ENCODE measurements at regions not wholly inside any gene's neighbourhood (a gene's known extent, or its start where the extent isn't known, plus 50 kb on each side); places are given as distances from the start of the nearest gene placed in this dataset.

GRCh38 chr16:13829697-13830299 is 90.2 kb upstream of the ERCC4 start (continued):
- TF ChIP-seq ATF2 (tag by site-specific recombination; IDR thresholded peaks at IDR 0.05; ENCODE audit: low read depth) (peak; percentile 90), ZSCAN18 (tag by site-specific recombination; IDR thresholded peaks at IDR 0.05) (0 out of 2 replicates have a peak, but pooled peaks have one; percentile 48), WT1 (tag by site-specific recombination; IDR thresholded peaks at IDR 0.05) (no peak), ZNF157 (tag by site-specific recombination; IDR thresholded peaks at IDR 0.05) (no peak), ZNF473 (tag by site-specific recombination; IDR thresholded peaks at IDR 0.05) (no peak), ZNF837 (tag by site-specific recombination; IDR thresholded peaks at IDR 0.05) (no peak), ZNF677 (tag by site-specific recombination; IDR thresholded peaks at IDR 0.05) (no peak), ZNF514 (tag by site-specific recombination; IDR thresholded peaks at IDR 0.05) (no peak), ZFHX2 (tag by site-specific recombination; conservative IDR thresholded peaks at IDR 0.05) (no peak)

GRCh38 chr16:13833515-13833914 is 86.4 kb upstream of the ERCC4 start:
- TF ChIP-seq ZNF549 (tag by site-specific recombination; IDR thresholded peaks at IDR 0.05) (no peak), ZNF335 (tag by site-specific recombination; conservative IDR thresholded peaks at IDR 0.05) (no peak), ZNF792 (tag by site-specific recombination; IDR thresholded peaks at IDR 0.05) (no peak), ZNF184 (tag by site-specific recombination; IDR thresholded peaks at IDR 0.05) (no peak), EGR2 (tag by site-specific recombination; IDR thresholded peaks at IDR 0.05; ENCODE audit: low read depth) (no peak)
- ChIA-PET CTCF (no interaction called here), POLR2A (no interaction called here)
- Histone ChIP-seq H3K36me3 (ENCODE audit: control insufficient read depth in 2 of 2, insufficient read depth in 1 of 2, low read length in 2 of 2) (no peaks in the 10 kb centered on the region), H3K4me3 (ENCODE audit: low read depth, low read length) (no peak overlapping the region), H3K4me1 (ENCODE audit: control insufficient read depth, insufficient read depth, low read length) (no peaks in the 10 kb centered on the region), H3K9me3 (ENCODE audit: control insufficient read depth, insufficient read depth, low read depth, low read length) (no peaks in the 10 kb centered on the region), H3K27ac (ENCODE audit: extremely low read depth, low read depth, low read length) (no peak overlapping the region)

DNA sequence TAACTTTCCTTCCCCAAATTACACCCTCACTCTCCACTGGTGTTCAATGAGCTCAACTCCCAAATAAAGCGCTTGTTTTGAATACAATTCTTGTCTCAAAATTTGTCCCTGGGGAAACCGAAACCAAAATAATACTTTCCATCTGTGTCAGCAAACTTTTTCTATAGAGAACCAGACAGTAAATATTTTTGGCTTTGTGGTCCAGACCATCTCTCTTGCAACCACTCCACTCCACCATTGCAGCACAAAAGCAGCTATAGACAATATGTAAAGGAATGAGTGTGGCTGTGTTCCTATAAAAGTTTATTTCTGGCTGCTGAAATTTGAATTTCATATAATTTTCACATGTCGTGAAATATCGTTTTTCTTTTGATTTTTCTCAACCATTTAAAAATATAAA is 84.6 kb upstream of the ERCC4 start:
- CTCF ChIA-PET, result no interaction called here
- no peak for TF ChIP-seq ZNF48 (tag by site-specific recombination; IDR thresholded peaks at IDR 0.05)
- TF ChIP-seq, protein P1, sequence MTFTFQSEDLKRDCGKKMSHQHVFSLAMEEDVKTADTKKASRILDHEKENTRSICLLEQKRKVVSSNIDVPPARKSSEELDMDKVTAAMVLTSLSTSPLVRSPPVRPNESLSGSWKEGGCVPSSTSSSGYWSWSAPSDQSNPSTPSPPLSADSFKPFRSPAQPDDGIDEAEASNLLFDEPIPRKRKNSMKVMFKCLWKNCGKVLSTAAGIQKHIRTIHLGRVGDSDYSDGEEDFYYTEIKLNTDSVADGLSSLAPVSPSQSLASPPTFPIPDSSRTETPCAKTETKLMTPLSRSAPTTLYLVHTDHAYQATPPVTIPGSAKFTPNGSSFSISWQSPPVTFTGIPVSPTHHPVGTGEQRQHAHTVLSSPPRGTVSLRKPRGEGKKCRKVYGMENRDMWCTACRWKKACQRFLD (tag by site-specific recombination; IDR thresholded peaks at IDR 0.05), result no peak
- TF ChIP-seq ZNF571 (tag by site-specific recombination; IDR thresholded peaks at IDR 0.05), result no peak
- TF ChIP-seq ZNF660 (tag by site-specific recombination; IDR thresholded peaks at IDR 0.05), result no peak
- TF ChIP-seq ZNF558 (tag by site-specific recombination; IDR thresholded peaks at IDR 0.05), result no peak
- no peak for TF ChIP-seq PRDM1 (tag by site-specific recombination; IDR thresholded peaks at IDR 0.05)
- TF ChIP-seq, protein P2, sequence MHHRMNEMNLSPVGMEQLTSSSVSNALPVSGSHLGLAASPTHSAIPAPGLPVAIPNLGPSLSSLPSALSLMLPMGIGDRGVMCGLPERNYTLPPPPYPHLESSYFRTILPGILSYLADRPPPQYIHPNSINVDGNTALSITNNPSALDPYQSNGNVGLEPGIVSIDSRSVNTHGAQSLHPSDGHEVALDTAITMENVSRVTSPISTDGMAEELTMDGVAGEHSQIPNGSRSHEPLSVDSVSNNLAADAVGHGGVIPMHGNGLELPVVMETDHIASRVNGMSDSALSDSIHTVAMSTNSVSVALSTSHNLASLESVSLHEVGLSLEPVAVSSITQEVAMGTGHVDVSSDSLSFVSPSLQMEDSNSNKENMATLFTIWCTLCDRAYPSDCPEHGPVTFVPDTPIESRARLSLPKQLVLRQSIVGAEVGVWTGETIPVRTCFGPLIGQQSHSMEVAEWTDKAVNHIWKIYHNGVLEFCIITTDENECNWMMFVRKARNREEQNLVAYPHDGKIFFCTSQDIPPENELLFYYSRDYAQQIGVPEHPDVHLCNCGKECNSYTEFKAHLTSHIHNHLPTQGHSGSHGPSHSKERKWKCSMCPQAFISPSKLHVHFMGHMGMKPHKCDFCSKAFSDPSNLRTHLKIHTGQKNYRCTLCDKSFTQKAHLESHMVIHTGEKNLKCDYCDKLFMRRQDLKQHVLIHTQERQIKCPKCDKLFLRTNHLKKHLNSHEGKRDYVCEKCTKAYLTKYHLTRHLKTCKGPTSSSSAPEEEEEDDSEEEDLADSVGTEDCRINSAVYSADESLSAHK (tag by site-specific recombination; IDR thresholded peaks at IDR 0.05), result no peak
- no peak for TF ChIP-seq ZNF19 (tag by site-specific recombination; IDR thresholded peaks at IDR 0.05; ENCODE audit: low read depth)
- no peak for TF ChIP-seq ZNF214 (tag by site-specific recombination; IDR thresholded peaks at IDR 0.05; ENCODE audit: borderline replicate concordance)
- no peak for TF ChIP-seq ZNF175 (tag by site-specific recombination; IDR thresholded peaks at IDR 0.05)
- TF ChIP-seq, protein P3, sequence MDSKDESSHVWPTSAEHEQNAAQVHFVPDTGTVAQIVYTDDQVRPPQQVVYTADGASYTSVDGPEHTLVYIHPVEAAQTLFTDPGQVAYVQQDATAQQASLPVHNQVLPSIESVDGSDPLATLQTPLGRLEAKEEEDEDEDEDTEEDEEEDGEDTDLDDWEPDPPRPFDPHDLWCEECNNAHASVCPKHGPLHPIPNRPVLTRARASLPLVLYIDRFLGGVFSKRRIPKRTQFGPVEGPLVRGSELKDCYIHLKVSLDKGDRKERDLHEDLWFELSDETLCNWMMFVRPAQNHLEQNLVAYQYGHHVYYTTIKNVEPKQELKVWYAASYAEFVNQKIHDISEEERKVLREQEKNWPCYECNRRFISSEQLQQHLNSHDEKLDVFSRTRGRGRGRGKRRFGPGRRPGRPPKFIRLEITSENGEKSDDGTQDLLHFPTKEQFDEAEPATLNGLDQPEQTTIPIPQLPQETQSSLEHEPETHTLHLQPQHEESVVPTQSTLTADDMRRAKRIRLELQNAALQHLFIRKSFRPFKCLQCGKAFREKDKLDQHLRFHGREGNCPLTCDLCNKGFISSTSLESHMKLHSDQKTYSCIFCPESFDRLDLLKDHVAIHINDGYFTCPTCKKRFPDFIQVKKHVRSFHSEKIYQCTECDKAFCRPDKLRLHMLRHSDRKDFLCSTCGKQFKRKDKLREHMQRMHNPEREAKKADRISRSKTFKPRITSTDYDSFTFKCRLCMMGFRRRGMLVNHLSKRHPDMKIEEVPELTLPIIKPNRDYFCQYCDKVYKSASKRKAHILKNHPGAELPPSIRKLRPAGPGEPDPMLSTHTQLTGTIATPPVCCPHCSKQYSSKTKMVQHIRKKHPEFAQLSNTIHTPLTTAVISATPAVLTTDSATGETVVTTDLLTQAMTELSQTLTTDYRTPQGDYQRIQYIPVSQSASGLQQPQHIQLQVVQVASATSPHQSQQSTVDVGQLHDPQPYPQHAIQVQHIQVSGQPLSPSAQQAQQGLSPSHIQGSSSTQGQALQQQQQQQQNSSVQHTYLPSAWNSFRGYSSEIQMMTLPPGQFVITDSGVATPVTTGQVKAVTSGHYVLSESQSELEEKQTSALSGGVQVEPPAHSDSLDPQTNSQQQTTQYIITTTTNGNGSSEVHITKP (tag by site-specific recombination; IDR thresholded peaks at IDR 0.05), result no peak
- H3K27ac ChIP-seq (ENCODE audit: extremely low read depth, low read depth, low read length), result no peak overlapping the region
- no peaks in the 10 kb centered on the region for H3K36me3 ChIP-seq (ENCODE audit: control insufficient read depth in 2 of 2, insufficient read depth in 1 of 2, low read length in 2 of 2)
- no peaks in the 10 kb centered on the region for H3K9me3 ChIP-seq (ENCODE audit: control insufficient read depth, insufficient read depth, low read depth, low read length)
- POLR2A ChIA-PET, result no interaction called here
- H3K4me3 ChIP-seq (ENCODE audit: low read depth, low read length), result no peak overlapping the region
- no peaks in the 10 kb centered on the region for H3K4me1 ChIP-seq (ENCODE audit: control insufficient read depth, insufficient read depth, low read length)
